Fibroblast of lung (primary cell): ENCODE measurements at regions not wholly inside any gene's neighbourhood (a gene's known extent, or its start where the extent isn't known, plus 50 kb on each side); places are given as distances from the start of the nearest gene placed in this dataset.

ENCODE experiments used
- EZH2 ChIP-seq: IDR thresholded peaks from 2 replicates; pipeline ENCODE4 v1.5.1; 2012; ENCODE audit warnings: low read length, control low read depth, mild to moderate bottlenecking; ENCODE audit errors: missing control alignments
- TF ChIP-seq, protein P1 (sequence below), 2 donors: IDR thresholded peaks in 1 of 2; conservative IDR thresholded peaks in 1 of 2; 1 replicate in 1 of 2; 2 replicates in 1 of 2; pipeline ENCODE4 v1.5.1; 2011 to 2012; ENCODE audit warnings: low read length in 2 of 2, control low read depth in 1 of 2, inconsistent platforms in 1 of 2, low read depth in 1 of 2, mild to moderate bottlenecking in 1 of 2

DNA sequence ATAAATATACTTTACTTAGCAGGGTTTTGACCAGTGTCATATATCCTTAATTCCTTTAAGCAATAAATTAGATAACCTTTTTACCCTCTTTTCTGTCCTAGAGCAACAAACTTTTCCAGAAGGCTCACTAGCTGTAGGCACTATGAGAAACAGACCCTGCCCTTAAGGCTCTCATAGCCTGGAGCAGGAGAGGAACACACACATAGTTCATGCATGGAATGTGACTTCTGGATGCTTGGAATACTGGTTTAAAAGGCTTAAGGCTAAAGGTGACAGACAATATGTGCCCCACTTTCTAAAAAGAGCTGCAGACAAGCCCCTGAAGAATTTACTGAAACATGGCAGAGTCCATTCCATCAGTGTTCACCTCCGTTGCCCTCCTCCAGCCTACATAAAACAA is 237.2 kb downstream of the TTC8 start:
- TF ChIP-seq, protein P1, sequence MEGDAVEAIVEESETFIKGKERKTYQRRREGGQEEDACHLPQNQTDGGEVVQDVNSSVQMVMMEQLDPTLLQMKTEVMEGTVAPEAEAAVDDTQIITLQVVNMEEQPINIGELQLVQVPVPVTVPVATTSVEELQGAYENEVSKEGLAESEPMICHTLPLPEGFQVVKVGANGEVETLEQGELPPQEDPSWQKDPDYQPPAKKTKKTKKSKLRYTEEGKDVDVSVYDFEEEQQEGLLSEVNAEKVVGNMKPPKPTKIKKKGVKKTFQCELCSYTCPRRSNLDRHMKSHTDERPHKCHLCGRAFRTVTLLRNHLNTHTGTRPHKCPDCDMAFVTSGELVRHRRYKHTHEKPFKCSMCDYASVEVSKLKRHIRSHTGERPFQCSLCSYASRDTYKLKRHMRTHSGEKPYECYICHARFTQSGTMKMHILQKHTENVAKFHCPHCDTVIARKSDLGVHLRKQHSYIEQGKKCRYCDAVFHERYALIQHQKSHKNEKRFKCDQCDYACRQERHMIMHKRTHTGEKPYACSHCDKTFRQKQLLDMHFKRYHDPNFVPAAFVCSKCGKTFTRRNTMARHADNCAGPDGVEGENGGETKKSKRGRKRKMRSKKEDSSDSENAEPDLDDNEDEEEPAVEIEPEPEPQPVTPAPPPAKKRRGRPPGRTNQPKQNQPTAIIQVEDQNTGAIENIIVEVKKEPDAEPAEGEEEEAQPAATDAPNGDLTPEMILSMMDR (conservative IDR thresholded peaks at IDR 0.05 in 1 of 2, IDR thresholded peaks at IDR 0.05 in 1 of 2; ENCODE audit: low read depth in 1 of 2, low read length in 2 of 2) = no peak
- TF ChIP-seq EZH2 = no peak
